ENCODE measurements at regions not wholly inside any gene's neighbourhood (a gene's known extent, or its start where the extent isn't known, plus 50 kb on each side); places are given as distances from the start of the nearest gene placed in this dataset.

GRCh38 chr1:47559944-47560695, 122.3 kb downstream of the FOXD2 start:
- no peaks in the 10 kb centered on the region for H3K79me1 ChIP-seq (ENCODE audit: insufficient read depth, low read depth, low read length, poor library complexity, severe bottlenecking)
- H3K14ac ChIP-seq (ENCODE audit: insufficient read depth, low read length) = no peak overlapping the region
- H4K8ac ChIP-seq (replicated peaks; ENCODE audit: insufficient read length, low read depth, low read length) = no peak overlapping the region
- H2AFZ ChIP-seq (ENCODE audit: low read length) = no peak overlapping the region
- no peak overlapping the region for H3K27ac ChIP-seq (ENCODE audit: insufficient read length, low read depth, low read length)
- no peak overlapping the region for H2BK20ac ChIP-seq (ENCODE audit: low read depth, low read length, poor library complexity, severe bottlenecking)
- no peak overlapping the region for H4K5ac ChIP-seq (ENCODE audit: insufficient read length, low read depth, low read length)
- no peak overlapping the region for H3K27ac Mint-ChIP-seq
- peaks cover 2% of the 10 kb centered on the region; the same call in 1 of the 2 replicates for H3K27me3 ChIP-seq (ENCODE audit: insufficient read depth, low read length)
- peaks cover 26 to 50% of the 10 kb centered on the region in 2 experiments for H3K4me1 Mint-ChIP-seq
- peaks cover 8% of the 10 kb centered on the region; the same call in 1 of the 2 replicates for H3K4me1 ChIP-seq (ENCODE audit: insufficient read depth, low read length)
- no peak overlapping the region for H2AK5ac ChIP-seq (ENCODE audit: insufficient read length, low read length)
- no peak overlapping the region for H3K23ac ChIP-seq (ENCODE audit: insufficient read length, low read depth, low read length)
- H3T11ph ChIP-seq (ENCODE audit: low read length) = no peak overlapping the region
- no peaks in the 10 kb centered on the region for H4K20me1 ChIP-seq (ENCODE audit: control insufficient read depth, insufficient read depth, insufficient read length)
- H3K56ac ChIP-seq (ENCODE audit: insufficient read length, low read depth, low read length) = no peak overlapping the region
- H2BK12ac ChIP-seq (ENCODE audit: insufficient read length, low read depth, low read length) = no peak overlapping the region
- WGBS (ENCODE audit: extremely low coverage, insufficient read length, low lambda C conversion rate) = no CpG with 5 or more reads among the region's 7 CpGs
- no peak overlapping the region for H3K9ac ChIP-seq (ENCODE audit: extremely low read depth, insufficient read length, low read length)
- H3K4ac ChIP-seq (ENCODE audit: low read depth, low read length) = no peak overlapping the region
- no peak overlapping the region for H2BK120ac ChIP-seq (ENCODE audit: low read depth, low read length, poor library complexity, severe bottlenecking)
- no peaks in the 10 kb centered on the region for H3K36me3 Mint-ChIP-seq (ENCODE audit: insufficient read depth in 1 of 3, low read depth in 3 of 3)
- H3K9me3 Mint-ChIP-seq = no peaks in the 10 kb centered on the region
- no peaks in the 10 kb centered on the region for H3K79me2 ChIP-seq (ENCODE audit: insufficient read depth, low read length)
- H3K4me2 ChIP-seq (ENCODE audit: insufficient read depth, insufficient read length, low read length) = no peak overlapping the region
- H3K18ac ChIP-seq (ENCODE audit: insufficient read length, low read depth, low read length) = no peak overlapping the region
- H3K27me3 Mint-ChIP-seq (ENCODE audit: low read depth) = peaks cover 38% of the 10 kb centered on the region
- no peak overlapping the region for H3K4me3 Mint-ChIP-seq
- no peak overlapping the region for H2BK15ac ChIP-seq (ENCODE audit: low read depth, low read length)
- DNase-seq = no peak
- H3K9me3 ChIP-seq (ENCODE audit: control insufficient read depth, low read depth, low read length) = no peaks in the 10 kb centered on the region
- no peak overlapping the region for H4K91ac ChIP-seq (ENCODE audit: insufficient read length, low read depth, low read length)
- no peak overlapping the region for H2BK5ac ChIP-seq (ENCODE audit: insufficient read length, low read length)
- no peaks in the 10 kb centered on the region for H3K23me2 ChIP-seq (ENCODE audit: insufficient read length, low read depth, low read length, poor library complexity, severe bottlenecking)
- no peak for TF ChIP-seq CTCF (conservative IDR thresholded peaks at IDR 0.05)

Measured in H9 (cell line).